GM19455 (cell line): ENCODE measurements at regions not wholly inside any gene's neighbourhood (a gene's known extent, or its start where the extent isn't known, plus 50 kb on each side); places are given as distances from the start of the nearest gene placed in this dataset.
"Not testable (repeated sequence)": the region's sequence is repeated elsewhere in the genome, so short reads cannot be mapped to it uniquely, and the experiment has no call there.

Experiments used
- ATAC-seq: cut with Tn5 transposase; IDR thresholded peaks from one replicate; pipeline ENCODE4 v1.9.1; 2021; ENCODE audit not compliant: unreplicated experiment

DNA sequence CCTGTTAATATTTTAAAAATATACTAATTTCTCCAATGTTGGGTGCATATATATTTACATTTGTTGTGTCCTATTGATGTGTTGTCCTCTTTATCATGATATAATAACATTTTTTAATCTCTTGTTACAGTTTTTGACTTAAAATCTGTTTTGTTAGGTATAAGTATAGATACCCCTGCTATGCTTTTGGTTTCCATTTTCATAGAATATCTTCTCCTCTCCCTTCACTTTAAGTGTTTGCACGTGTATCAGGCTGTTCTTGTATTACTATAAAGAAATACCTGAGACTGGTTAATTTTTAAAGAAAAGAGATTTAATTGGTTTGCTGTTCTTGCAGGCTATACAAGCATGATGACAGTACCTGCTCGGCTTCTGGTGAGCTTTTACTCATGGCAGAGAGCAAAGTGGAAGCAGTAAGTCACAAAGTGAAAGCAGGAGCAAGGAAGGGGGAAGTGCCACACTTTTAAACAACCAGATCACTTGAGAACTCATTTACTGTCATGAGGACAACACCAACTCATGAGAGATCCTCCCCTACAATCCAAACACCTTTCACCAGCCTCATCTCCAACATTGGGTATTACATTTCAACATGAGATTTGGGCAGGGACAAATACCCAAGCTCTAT is 340.5 kb upstream of the SYNCRIP start:
- ATAC-seq, result no peak

DNA sequence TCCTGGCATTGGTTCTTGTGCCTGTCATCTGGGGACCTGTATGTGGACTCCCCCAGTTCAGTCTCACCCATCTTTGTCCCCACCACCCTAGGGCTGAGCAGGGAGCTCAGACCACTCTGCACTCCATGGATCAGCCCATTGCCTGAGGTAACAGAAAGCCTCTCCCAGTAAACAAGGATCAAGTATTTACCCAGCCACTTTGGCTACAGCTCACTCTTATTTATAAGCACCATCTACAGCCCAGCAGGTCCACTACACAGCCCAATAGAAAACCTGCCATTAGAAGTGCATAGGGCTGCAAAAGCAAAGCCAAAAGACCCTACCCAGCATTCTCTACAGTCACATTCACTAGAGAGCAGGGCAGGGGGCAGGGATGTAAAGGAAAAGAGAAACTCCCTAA is 335.0 kb upstream of the SYNCRIP start:
- no peak for ATAC-seq

DNA sequence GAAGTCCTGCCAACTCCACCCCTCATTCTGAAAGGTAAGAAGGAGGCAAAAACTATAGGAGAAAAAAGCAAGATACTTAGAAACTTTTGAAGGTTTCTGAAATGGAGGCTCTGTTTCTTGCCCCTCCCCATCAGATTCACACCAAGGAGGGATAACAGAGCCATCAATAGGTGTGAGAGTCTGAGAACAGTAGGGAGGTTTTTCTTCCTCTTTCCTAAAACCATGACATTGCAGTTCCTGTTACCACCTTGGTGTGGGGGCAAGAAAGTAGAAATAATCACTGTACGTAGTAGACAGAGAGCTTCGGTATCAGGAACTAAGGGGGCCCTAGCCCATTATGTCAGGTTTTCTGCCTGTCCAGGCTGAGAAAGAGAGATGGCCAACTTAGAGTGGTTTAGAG is 333.3 kb upstream of the SYNCRIP start:
- ATAC-seq, result peak; percentile 56

DNA sequence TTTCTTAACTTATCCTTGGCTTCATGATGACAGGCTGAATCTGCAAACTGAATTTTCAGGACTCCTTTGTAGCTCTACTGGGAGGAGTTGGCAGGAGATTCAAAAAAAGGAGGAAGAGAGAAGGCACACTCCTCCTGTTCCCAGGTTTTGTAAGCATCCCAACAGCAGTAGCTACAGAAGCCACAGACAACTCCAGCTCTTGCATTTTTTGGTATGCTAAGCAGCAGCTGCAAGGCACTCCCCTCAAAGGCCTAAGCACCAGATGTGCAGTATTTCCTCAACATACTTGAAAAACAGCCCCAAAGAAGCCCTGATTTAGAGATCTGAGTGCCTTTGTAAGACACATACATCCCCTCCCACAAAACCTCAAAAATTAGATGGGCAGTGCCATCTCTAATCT is 328.6 kb upstream of the SYNCRIP start:
- ATAC-seq, result no peak

DNA sequence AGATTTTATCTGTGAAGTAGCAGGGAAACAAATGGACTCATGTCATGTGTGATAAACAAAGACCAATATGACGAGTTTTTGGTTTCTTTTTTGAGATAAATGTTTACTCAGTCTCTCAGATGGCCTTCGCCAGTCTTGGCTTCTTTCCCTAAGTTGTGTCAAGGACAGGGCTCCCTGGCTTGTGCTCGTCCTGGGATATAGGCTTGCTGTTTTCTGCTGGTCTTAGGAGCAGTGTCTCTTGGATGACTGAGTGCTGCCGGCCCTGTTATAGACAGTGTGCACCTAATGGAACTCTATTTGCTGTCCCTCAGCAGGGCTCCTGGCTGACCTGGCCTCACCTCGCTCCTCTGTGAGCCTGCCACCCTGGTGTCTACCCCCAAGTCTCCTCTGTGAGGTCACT is 324.1 kb upstream of the SYNCRIP start:
- no peak for ATAC-seq

DNA sequence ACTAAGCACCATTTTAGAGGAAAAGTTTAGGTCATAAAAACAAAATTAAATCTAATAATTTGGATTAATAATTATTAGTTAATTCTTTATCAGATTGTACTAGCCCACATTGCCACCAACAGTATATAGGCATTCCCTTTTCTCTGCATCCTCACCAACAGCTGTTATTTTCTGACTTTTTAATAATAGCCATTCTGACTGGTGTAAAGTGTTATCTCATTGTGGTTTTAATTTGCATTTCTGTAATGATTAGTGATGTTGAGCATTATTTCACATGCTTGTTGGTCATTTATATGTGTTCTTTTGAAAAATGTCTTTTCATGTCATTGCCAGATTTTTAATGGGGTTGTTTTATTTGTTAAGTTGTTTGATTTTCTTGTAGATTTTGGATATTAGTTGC is 319.1 kb upstream of the SYNCRIP start:
- no peak for ATAC-seq

DNA sequence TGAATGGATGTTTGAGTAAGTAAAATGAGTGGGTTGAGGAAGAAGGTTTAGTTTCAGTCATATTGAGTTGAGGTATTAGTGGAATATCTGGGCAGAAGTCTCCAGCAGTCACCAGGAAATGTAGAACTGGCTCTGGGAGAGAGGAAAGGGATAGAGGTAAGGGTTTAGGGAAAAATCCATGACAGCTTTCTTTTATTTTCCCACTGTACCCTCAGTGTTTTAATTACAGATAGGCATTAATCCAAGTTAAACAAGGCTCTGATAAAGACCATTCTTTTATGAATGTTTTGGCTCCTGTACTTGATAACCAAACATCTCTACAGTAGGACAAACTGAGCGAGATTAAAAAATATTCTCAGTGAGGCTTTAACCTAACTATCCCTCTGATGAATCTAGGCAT is 318.4 kb upstream of the SYNCRIP start:
- ATAC-seq, result no peak

DNA sequence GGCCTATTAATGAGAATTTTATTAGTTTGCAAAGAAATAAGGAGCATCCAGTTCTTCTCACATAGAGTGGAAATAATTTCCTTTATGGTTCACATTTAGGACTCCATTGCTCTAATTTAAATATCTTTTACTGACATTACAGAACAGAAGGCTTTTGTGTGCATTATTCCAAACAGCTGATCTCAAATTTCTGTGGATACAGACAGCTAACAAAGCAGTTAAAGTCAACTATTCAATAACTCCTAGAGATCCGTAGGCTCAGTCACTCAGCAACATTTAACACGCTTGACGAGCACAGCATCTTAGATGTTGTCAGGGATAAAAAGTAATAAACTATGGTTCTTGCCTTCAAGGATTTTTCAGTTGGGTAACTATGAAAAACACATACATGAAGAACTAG is 305.8 kb upstream of the SYNCRIP start:
- ATAC-seq, result no peak

DNA sequence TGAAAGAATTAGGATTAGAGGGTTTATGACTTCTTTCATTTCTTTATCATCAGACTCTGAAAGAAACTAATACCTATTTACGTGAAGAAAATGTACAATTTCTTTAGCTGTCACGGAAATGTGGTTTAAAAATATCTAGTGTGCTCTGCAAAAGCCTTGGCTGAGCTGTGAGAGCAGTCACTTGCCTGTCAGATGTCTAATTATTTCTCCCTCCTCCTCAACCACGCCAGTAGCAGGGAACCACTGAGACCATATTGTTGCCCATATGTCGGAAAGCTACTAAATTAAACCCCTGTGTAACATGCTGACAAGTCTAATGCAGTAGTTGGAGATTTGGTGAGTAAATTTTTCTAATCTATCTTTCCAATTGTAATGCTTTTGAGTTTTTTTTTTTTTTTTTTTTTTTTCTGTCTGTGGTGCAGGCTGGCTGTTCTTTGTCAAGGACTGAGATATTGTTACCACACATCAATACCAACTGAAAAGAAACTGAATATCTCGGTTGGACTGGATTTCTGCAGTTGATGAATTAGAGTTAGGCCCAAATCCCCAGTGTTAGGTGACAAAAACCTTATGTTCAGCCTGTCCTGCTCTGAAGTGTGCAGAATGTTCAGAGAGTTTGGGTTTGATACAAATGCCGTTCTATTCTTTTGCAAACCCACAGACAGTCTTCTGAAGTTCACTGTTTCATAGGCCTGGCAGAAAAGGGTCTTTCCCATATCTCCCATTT is 302.9 kb upstream of the SYNCRIP start:
- ATAC-seq, result no peak

DNA sequence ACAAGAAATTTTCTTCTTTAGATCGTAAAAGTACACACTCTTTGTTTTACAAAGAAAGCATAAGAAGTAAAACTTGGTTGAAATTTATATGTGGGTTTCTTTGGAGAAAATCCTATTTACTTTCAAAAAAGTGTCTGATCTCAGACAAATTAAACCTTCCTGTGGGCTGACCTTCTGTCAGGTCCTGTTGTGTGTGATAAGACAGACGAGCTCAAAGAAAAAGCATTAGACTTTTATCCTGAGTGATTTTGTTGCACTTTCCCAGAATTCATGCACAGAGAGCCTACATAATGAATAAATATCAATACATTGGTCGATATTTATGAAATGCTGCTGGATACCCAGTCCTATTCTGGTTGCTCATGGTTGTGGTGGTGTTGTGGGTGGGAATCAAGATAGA is 302.1 kb upstream of the SYNCRIP start:
- no peak for ATAC-seq

DNA sequence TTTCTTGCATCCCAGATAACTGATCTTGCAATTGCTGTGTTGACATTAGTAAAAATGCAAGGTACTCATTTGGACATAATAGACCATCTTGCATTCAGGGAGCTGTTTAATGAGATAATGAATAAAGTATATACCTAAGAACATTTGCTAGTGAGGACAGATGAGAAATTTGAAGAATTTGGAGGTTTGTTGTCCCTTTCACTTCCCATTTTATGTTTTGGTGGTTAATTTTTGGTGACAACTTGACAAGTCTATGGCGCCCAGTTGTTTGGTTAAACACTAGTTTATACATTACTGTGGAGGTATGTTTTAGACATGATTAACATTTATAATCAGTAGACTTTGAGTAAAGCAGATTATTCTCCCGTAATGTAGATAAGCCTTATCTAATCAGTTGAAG is 300.2 kb upstream of the SYNCRIP start:
- ATAC-seq, result no peak

DNA sequence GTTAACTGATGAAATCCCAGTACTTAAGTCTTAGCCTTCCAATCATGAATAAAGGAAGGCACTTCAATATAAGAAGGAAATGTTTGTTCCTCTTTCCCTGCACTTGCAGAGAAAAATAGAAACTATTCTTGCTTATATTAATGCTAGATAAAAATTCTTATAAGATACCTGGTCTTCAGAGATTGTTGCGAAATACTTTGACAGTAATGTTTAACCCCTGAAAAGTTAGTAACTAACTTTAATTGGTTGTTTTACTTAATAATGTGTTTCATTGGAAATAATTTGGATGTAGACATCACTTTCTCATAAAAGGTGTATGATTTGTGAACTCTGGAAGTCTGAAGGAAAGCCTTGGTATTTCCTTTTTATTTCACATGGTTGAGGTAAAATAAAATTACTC is 294.2 kb upstream of the SYNCRIP start:
- no peak for ATAC-seq

DNA sequence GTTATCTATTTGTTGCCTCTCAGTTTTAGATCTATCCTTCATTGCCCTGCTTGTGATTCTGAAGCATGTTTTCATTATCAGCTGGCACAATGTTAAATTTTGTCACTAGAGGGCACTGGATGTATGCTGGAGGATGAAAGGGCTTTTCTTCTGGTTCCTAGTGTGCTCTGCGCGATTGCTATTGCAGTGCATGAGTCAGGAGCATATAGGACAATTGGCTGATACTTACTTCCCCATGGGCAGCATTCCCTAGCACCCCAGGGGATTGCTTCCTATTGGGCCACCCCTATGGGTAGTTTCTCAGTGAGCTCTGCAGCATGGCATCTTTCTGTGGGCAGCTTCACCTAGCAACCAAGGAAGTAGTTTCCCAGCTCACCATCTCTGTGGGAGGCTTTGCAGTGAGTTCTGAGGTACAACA is 280.3 kb upstream of the SYNCRIP start:
- peak; percentile 86 for ATAC-seq

DNA sequence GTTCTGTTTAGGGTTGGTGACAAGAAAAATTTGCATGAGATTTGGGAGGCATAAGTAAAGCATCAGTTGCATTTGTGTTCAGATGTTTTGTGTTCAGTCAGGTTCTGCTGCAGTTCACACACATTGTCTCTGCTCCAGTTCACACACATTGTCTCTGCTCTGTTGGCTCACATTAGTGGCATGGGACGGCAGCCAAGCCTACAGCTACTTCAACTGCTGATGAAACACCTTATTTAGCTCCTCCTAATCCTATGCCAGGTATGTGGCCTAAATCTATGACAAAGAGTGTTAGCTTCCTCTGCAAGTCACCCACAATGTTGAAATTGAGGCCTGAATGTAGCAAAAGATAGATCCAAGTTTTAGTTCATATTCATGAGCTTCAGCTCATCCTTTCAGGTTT is 278.1 kb upstream of the SYNCRIP start:
- no peak for ATAC-seq

DNA sequence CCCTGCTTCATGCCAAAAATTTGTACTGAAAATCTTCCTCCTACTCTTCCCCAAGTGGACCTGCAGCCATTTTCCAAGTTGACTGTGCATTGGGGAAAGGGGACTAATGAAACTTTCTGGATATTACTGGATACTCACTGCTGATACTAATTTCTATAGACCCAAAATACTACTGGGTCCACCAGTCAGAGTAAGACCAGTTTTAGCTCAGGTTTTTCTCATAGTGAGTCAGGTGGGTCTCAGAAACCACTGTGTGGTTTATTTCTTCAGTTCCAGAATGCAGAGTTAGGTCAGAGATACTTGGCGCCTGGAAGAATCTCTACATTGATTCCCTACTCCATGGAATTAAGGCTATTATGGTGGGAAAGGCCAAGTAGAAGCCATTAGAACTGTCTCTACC is 274.8 kb upstream of the SYNCRIP start:
- ATAC-seq, result no peak

DNA sequence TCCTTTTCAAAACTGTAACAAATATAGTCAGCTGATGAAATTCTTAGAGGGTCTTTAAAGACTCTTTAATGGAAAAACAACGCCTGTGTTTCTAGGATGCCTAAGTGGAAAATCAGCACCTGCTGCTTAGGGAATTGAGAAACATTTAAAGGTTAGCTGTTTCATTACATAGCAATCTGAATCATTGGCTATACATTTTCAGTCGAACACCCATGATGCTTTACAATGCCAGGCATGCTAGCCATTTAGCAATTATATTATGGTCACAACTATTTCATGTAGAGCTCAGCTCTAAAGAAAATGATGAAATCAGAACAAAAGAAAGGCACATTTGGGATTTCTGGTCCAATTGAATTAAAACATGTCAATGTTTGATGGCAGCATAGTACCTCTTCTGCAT is 270.3 kb upstream of the SYNCRIP start:
- no peak for ATAC-seq

DNA sequence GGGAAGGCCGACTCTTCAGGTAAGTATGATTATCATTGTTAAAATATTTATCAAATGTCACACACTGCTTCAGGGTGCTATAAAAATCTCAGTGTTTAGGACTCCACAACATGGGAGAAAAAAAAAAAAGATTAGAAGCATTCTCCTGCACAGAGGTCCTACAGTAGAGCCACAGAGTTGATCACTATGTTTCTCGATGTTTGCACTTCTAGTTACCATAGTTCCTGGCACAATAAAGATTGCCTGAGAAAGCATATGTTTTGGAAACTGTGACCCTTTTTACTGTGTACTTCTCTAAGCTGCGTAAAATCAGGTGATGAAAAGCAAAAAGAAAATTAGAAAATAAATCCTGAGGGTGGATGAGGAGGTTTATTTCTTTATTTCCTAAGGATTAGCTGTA is 269.9 kb upstream of the SYNCRIP start:
- no peak for ATAC-seq

DNA sequence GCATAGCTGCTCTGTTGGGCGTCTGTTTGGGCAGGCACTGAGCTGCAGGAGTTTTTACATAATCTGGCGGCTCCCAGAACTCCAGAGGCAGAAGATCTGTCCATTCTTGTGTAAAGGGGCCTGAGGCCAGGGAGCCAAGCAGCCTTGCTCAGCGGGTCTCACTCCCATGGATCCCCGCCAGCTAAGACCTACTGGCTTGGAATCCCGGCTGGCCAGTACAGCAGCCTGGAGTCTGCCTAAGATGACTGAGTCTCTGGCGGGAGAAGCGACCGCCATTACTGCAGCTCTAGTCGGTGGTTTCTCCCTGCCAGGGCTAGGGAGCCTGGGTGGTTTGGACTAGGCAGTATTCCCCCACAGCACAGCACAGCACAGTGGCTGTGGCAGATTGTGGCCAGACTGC is 268.4 kb upstream of the SYNCRIP start:
- ATAC-seq, result no peak

DNA sequence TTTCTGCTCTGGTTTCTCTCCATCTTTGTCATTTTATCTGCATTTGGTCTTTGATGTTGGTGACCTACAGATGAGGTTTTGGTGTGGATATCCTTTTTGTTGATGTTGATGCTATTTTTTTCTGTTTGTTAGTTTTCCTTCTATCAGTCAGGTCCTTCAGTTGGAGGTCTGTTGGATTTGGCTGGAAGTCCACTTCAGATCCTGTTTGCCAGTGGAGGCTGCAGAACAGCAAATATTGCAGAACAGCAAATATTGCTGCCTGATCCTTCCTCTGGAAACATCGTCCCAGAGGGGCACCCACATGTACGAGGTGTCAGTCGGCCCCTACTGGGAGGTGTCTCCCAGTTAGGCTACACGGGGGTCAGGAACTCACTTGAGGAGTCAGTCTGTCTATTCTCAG is 265.4 kb upstream of the SYNCRIP start:
- ATAC-seq, result not testable (repeated sequence)

DNA sequence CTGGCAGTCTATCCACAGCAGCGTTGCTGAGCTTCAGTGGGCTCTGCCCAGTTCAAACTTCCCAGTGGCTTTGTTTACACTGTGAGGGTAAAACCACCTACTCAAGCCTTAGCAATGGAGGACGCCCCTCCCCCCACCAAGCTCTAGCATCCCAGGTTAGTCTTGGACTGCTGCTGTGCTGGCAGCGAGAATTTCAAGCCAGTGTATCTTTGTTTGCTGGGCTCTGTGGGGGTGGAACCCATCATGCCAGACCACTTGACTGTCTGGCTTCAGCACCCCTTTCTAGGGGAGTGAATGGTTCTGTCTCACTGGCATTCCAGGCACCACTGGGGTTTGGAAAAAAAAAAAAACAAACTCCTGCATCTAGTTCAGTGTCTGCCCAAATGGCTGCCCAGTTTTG is 249.7 kb upstream of the SYNCRIP start:
- ATAC-seq, result no peak

DNA sequence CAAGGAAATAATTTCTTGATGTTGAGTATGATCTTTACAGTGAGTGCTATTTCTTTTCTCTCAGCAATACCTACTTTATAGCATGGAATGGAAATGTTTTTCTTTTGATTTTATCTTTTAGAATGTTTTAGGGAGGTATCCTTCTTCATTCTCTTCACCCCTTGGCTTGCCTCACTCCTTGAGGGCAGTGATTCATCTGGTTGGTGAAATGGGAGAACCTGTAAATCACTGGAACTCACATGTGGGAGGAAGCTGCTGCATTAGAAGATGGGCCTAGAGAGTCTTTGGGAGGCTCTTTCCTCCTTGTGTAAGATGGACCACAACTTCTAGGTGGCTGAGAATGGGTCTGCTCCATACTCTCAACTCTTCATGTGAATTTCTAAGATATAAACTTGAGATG is 244.8 kb upstream of the SYNCRIP start:
- no peak for ATAC-seq

DNA sequence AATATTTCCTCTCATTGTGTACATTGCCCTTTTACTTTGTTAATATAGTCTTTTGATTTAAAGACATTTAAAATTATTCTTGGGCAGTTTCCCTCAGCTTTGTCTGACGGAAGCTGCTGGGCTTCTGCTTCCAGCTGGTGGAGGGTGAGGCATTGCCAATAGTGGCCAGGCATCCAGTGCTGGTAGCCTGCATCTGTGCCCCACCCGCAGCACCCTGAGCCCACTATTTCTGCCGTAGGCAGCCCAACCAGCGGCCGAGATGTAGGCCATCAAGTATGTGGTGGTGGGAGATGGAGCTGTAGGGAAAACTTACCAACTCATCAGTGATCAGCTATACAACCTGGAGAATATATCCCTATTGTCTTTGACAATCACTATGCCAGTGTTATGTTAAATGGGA is 226.0 kb upstream of the SYNCRIP start:
- ATAC-seq, result no peak

DNA sequence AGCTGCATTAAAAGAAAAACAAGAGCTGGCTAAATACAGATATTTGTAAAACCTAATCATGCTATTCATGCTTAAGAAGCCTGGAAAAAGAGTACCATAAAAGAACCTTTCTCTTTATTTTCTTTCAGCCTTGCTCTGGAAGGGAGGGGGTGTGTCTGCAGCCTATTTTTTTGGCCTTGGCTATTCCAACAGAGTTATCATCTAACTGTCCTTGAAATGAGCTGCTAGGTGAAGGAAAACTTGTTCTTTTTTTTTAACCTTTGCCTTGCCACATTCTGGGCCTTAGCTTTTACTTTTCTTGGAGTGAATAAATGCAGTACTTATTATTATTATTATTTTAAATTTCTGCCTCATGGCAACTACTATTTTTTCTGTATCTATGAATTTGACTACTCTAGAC is 224.9 kb upstream of the SYNCRIP start:
- no peak for ATAC-seq
